SU-DHL-6 (cell line): ENCODE measurements at regions not wholly inside any gene's neighbourhood (a gene's known extent, or its start where the extent isn't known, plus 50 kb on each side); places are given as distances from the start of the nearest gene placed in this dataset.

ENCODE experiments used
- CTCF ChIP-seq: fragments of 200-600 bp; sonication (generic); IDR thresholded peaks from one replicate; pipeline ENCODE4 v1.5.1; 2017; ENCODE audit warnings: antibody characterized with exemption, mild to moderate bottlenecking, low read length, moderate library complexity; ENCODE audit not compliant: insufficient read depth, poor library complexity, severe bottlenecking
- EZH2phosphoT487 ChIP-seq: fragments of 200-600 bp; sonication (generic), shearing (Covaris generic); conservative IDR thresholded peaks from 2 replicates; pipeline ENCODE4 v1.6.1; 2018; ENCODE audit warnings: mild to moderate bottlenecking, antibody characterized with exemption, low read length, moderate library complexity, mixed read lengths

DNA sequence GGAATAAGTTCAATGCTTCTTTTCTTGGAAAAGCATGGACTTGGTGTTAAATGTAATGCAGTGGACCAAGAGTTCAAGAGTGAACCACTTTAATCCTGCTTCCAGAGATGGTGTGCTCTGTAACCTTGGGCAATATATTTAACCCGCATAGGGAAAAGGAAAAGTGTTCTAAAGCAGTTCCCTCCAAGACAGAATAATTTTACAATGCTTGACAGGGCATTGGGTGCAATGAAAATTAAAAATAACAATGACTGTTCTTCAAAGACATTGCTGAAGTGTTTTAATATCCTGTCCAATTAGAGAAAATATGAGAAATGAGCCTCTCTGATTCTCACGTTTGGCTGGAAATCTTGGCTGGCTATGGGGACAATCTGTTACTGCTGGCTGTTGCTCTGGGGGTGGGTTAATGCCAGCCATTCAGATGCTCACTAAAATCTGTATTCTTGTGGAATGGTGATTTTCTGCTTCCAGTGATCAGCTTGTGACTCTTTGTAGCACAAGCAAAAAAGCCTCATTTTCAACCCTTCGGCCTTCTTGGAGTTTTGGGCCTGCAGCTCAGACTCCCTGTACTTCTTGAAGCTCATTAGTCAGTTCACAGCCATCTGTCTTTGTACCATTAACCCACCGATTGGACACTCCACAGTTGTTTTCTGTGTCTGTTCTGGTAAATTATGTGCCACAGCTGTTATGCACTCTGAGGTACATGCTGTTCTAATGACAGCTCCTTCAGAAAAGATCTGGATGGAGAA, 310.6 kb downstream of the LMO7 start:
- TF ChIP-seq CTCF, result no peak
- no peak for TF ChIP-seq EZH2phosphoT487
